Endothelial cell of umbilical vein (primary cell): ENCODE measurements at regions not wholly inside any gene's neighbourhood (a gene's known extent, or its start where the extent isn't known, plus 50 kb on each side); places are given as distances from the start of the nearest gene placed in this dataset.

ENCODE experiments used
- BruUV-seq: library from RNA; stranded (reverse); fragments of 400-500 nt; replicated peaks from 2 replicates; lab custom pipeline; 2021; lab: Mats Ljungman, UMichigan
- CTCF ChIA-PET: fragments of 300-600, 350-600 bp; sonication (Branson Sonifier 250); formaldehyde crosslinking; loops from one replicate; lab custom pipeline; 2021; ENCODE audit warnings: antibody characterized with exemption, inconsistent platforms; lab: Charles Lee
- POLR2A ChIA-PET: fragments of 300-600, 350-600 bp; sonication (Branson Sonifier 250); formaldehyde crosslinking; loops from one replicate; lab custom pipeline; 2021; ENCODE audit warnings: antibody characterized with exemption, inconsistent platforms; lab: Charles Lee
- DNase-seq: peaks from one replicate; pipeline ENCODE4 v3.0.0-alpha.2; 2011; ENCODE audit warnings: low read depth, low spot score
- FAIRE-seq: peaks from 2 replicates; lab custom pipeline; 2011; peaks lifted over from hg19 to GRCh38; lab: Jason Lieb, UNC
- H2AFZ ChIP-seq: 2 replicates; pipeline ENCODE4 v1.6.0; 2012; ENCODE audit warnings: low read depth, low read length, control low read depth, inconsistent platforms
- H3K27ac ChIP-seq: 2 replicates; pipeline ENCODE4 v1.5.1; 2011; ENCODE audit warnings: low read depth, mild to moderate bottlenecking, control low read depth, low read length, moderate library complexity; ENCODE audit not compliant: insufficient read depth
- H3K27me3 ChIP-seq, 2 experiments: 2 replicates each; pipeline versions ENCODE4 v1.6.0 to v1.6.1; 2011; ENCODE audit warnings: low read length in 2 of 2, mixed read lengths in 1 of 2; ENCODE audit not compliant: control insufficient read depth in 2 of 2, insufficient read depth in 2 of 2
- H3K36me3 ChIP-seq, 2 experiments: 2 replicates in 1 of 2; 3 replicates in 1 of 2; pipeline ENCODE4 v1.5.1; 2011; ENCODE audit warnings: low read length in 2 of 2, mild to moderate bottlenecking in 1 of 2, moderate library complexity in 1 of 2; ENCODE audit not compliant: control insufficient read depth in 2 of 2, insufficient read depth in 2 of 2; ENCODE audit errors: extremely low read depth in 1 of 2
- H3K4me1 ChIP-seq: 3 replicates; pipeline ENCODE4 v1.5.1; 2011; ENCODE audit warnings: mild to moderate bottlenecking, low read length; ENCODE audit not compliant: control insufficient read depth, insufficient read depth; ENCODE audit errors: extremely low read depth
- H3K4me2 ChIP-seq: 2 replicates; pipeline ENCODE4 v1.6.1; 2011; ENCODE audit warnings: low read length, control low read depth, mixed read lengths; ENCODE audit not compliant: insufficient read depth
- H3K4me3 ChIP-seq, 3 experiments: fragments of 200-600 bp in 1 of 3; sonication (generic), shearing (Covaris generic) in 1 of 3; replicated peaks in 1 of 3; 2 replicates each; pipeline ENCODE4 v1.5.1; 2011 to 2016; ENCODE audit warnings: control low read depth in 3 of 3, low read length in 3 of 3, mild to moderate bottlenecking in 2 of 3, inconsistent platforms in 1 of 3, low read depth in 1 of 3, moderate library complexity in 1 of 3; ENCODE audit not compliant: insufficient read depth in 1 of 3
- H3K79me2 ChIP-seq: 2 replicates; pipeline ENCODE4 v1.6.0; 2012; ENCODE audit warnings: low read length, inconsistent platforms; ENCODE audit not compliant: control insufficient read depth, insufficient read depth
- H3K9ac ChIP-seq: replicated peaks from 2 replicates; pipeline ENCODE3; 2011; ENCODE audit warnings: low read length, control low read depth; ENCODE audit not compliant: insufficient read depth; ENCODE audit errors: extremely low read depth
- H3K9me1 ChIP-seq: replicated peaks from 3 replicates; pipeline ENCODE4 v1.6.0; 2011; ENCODE audit warnings: mild to moderate bottlenecking, low read length; ENCODE audit not compliant: control insufficient read depth, insufficient read depth; ENCODE audit errors: extremely low read depth
- H3K9me3 ChIP-seq: replicated peaks from 2 replicates; pipeline ENCODE4 v1.5.1; 2012; ENCODE audit warnings: low read length, inconsistent platforms; ENCODE audit not compliant: control insufficient read depth, insufficient read depth
- H4K20me1 ChIP-seq: replicated peaks from 2 replicates; pipeline ENCODE3; 2011; ENCODE audit warnings: mild to moderate bottlenecking, low read length; ENCODE audit not compliant: control insufficient read depth, insufficient read depth; ENCODE audit errors: extremely low read depth
- EZH2 ChIP-seq: IDR thresholded peaks from 2 replicates; pipeline ENCODE4 v1.6.1; 2012; ENCODE audit warnings: borderline replicate concordance, low read depth, mild to moderate bottlenecking, moderate library complexity, low read length, inconsistent platforms; ENCODE audit not compliant: severe bottlenecking
- FOS ChIP-seq: IDR thresholded peaks from 2 replicates; pipeline ENCODE4 v1.6.1; 2011; ENCODE audit warnings: mild to moderate bottlenecking, low read length, moderate library complexity, borderline replicate concordance; ENCODE audit not compliant: insufficient read depth
- GATA2 ChIP-seq: IDR thresholded peaks from 2 replicates; pipeline ENCODE4 v1.7.0; 2011; ENCODE audit warnings: low read depth, mild to moderate bottlenecking, moderate library complexity, mixed read lengths, low read length; ENCODE audit not compliant: insufficient read length, insufficient read depth
- JUN ChIP-seq: IDR thresholded peaks from 2 replicates; pipeline ENCODE4 v1.6.1; 2011; ENCODE audit warnings: borderline replicate concordance, low read depth; ENCODE audit not compliant: insufficient read length, insufficient read depth
- MYC ChIP-seq: IDR thresholded peaks from one replicate; pipeline ENCODE4 v1.6.1; 2011; ENCODE audit warnings: mild to moderate bottlenecking, low read depth, low read length
- POLR2A ChIP-seq: IDR thresholded peaks from 2 replicates; pipeline ENCODE4 v1.6.1; 2012; ENCODE audit warnings: low read depth, mild to moderate bottlenecking, control low read depth, low read length
- POLR2AphosphoS5 ChIP-seq: IDR thresholded peaks from 2 replicates; pipeline ENCODE4 v1.6.1; 2012; ENCODE audit warnings: low read depth, mild to moderate bottlenecking, control low read depth, low read length, moderate library complexity; ENCODE audit not compliant: insufficient read depth
- dilution Hi-C: fragments of 300-500 bp; cut with MboI; formaldehyde crosslinking; loops from one replicate; pipeline ENCODE4 v1.15.0; 2019; ENCODE audit warnings: low sequenced_read_pairs; ENCODE audit not compliant: extremely low pct_ligation_motif_present
- intact Hi-C: fragments of 100-400 bp; cut with micrococcal nuclease; formaldehyde crosslinking; loops from one replicate; pipeline ENCODE4 v1.10.0; 2022
- TF ChIP-seq, protein P1 (sequence below): IDR thresholded peaks from 2 replicates; pipeline ENCODE4 v1.6.1; 2011; ENCODE audit not compliant: insufficient read depth, insufficient read length
- TF ChIP-seq, protein P2 (sequence below), 2 donors: IDR thresholded peaks; 1 replicate in 1 of 2; 2 replicates in 1 of 2; pipeline ENCODE4 v1.5.1; 2011; ENCODE audit warnings: low read length in 2 of 2, mild to moderate bottlenecking in 2 of 2, moderate library complexity in 2 of 2, control low read depth in 1 of 2, inconsistent platforms in 1 of 2, low read depth in 1 of 2; ENCODE audit not compliant: insufficient read depth in 1 of 2; ENCODE audit errors: extremely low read depth in 1 of 2

DNA sequence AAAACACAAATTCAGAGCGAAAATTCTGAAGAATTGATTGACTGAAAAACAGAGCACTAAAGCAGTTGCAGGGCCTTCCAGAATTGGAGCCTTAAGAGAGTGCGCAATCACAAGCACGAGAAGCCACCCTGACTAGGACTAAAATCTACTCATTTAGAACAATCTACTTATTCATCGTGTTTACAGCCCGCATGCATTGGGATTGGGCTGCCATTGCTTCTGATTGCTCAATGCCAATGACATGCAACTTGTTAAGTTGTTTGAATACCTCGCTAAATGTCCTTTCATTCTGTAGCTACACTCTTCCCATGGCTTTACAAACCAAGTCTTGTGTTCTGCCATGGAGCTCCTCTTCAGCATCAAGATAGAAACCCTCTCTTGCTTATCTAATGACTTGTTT is 425.9 kb upstream of the POM121L12 start:
- TF ChIP-seq, protein P1, sequence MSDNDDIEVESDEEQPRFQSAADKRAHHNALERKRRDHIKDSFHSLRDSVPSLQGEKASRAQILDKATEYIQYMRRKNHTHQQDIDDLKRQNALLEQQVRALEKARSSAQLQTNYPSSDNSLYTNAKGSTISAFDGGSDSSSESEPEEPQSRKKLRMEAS = no peak
- TF ChIP-seq, protein P2, sequence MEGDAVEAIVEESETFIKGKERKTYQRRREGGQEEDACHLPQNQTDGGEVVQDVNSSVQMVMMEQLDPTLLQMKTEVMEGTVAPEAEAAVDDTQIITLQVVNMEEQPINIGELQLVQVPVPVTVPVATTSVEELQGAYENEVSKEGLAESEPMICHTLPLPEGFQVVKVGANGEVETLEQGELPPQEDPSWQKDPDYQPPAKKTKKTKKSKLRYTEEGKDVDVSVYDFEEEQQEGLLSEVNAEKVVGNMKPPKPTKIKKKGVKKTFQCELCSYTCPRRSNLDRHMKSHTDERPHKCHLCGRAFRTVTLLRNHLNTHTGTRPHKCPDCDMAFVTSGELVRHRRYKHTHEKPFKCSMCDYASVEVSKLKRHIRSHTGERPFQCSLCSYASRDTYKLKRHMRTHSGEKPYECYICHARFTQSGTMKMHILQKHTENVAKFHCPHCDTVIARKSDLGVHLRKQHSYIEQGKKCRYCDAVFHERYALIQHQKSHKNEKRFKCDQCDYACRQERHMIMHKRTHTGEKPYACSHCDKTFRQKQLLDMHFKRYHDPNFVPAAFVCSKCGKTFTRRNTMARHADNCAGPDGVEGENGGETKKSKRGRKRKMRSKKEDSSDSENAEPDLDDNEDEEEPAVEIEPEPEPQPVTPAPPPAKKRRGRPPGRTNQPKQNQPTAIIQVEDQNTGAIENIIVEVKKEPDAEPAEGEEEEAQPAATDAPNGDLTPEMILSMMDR (IDR thresholded peaks at IDR 0.05; ENCODE audit: extremely low read depth in 1 of 2, insufficient read depth in 1 of 2, low read depth in 1 of 2, low read length in 2 of 2) = no peak
- TF ChIP-seq GATA2 (no peak), JUN (no peak), EZH2 (no peak), MYC (no peak), POLR2AphosphoS5 (no peak), POLR2A (no peak), FOS (no peak)
- intact Hi-C loops (no loop called here), dilution Hi-C loops (no loop called here)
- H3K79me2 ChIP-seq = no peaks in the 10 kb centered on the region
- ChIA-PET CTCF (no interaction called here), POLR2A (no interaction called here)
- H3K27me3 ChIP-seq = no peaks in the 10 kb centered on the region
- DNase-seq = no peak
- H3K9me3 ChIP-seq = no peaks in the 10 kb centered on the region
- H3K4me1 ChIP-seq = no peaks in the 10 kb centered on the region
- no peaks in the 10 kb centered on the region for H3K9me1 ChIP-seq
- H3K27ac ChIP-seq = no peak overlapping the region
- no TSS peak for BruUV-seq
- no peak overlapping the region for H2AFZ ChIP-seq
- FAIRE-seq = no peak
- no peaks in the 10 kb centered on the region for H4K20me1 ChIP-seq
- H3K36me3 ChIP-seq = no peaks in the 10 kb centered on the region
- no peak overlapping the region for H3K4me3 ChIP-seq
- no peak overlapping the region for H3K9ac ChIP-seq
- H3K4me2 ChIP-seq = no peak overlapping the region
